Naive B cell (primary cell): ENCODE measurements at regions not wholly inside any gene's neighbourhood (a gene's known extent, or its start where the extent isn't known, plus 50 kb on each side); places are given as distances from the start of the nearest gene placed in this dataset.

ENCODE experiments used
- ATAC-seq, 2 donors: fragments of 150-1000 bp; cut with Tn5 transposase; 2 replicates each; pipeline ENCODE4 v1.10.0; 2021; ENCODE audit warnings: low read depth in 2 of 2, mild to moderate bottlenecking in 2 of 2, moderate library complexity in 2 of 2
- DNase-seq: peaks from one replicate; pipeline ENCODE4 v3.0.0; 2022
- H3K27ac Mint-ChIP-seq, 6 donors: one replicate each; pipeline ENCODE4 v1.8.0; 2020 to 2022; ENCODE audit warnings: mild to moderate bottlenecking in 6 of 6, mixed read lengths in 6 of 6, moderate library complexity in 5 of 6, inconsistent platforms in 2 of 6
- H3K27me3 Mint-ChIP-seq, 3 donors: one replicate each; pipeline ENCODE4 v1.8.0; 2021 to 2022; ENCODE audit warnings: mixed read lengths in 3 of 3, mild to moderate bottlenecking in 1 of 3
- H3K36me3 Mint-ChIP-seq, 2 donors: one replicate each; pipeline ENCODE4 v1.8.0; 2020 to 2022; ENCODE audit warnings: mixed read lengths in 2 of 2, inconsistent platforms in 1 of 2, mild to moderate bottlenecking in 1 of 2
- H3K4me1 Mint-ChIP-seq, 3 donors: one replicate each; pipeline ENCODE4 v1.8.0; 2020 to 2022; ENCODE audit warnings: mixed read lengths in 3 of 3, inconsistent platforms in 1 of 3, mild to moderate bottlenecking in 1 of 3, moderate library complexity in 1 of 3
- H3K4me3 Mint-ChIP-seq, 8 donors: one replicate each; pipeline ENCODE4 v1.8.0; 2020 to 2022; ENCODE audit warnings: mild to moderate bottlenecking in 8 of 8, mixed read lengths in 8 of 8, moderate library complexity in 8 of 8, inconsistent platforms in 2 of 8
- H3K9me3 Mint-ChIP-seq, 7 donors: one replicate each; pipeline ENCODE4 v1.8.0; 2020 to 2022; ENCODE audit warnings: mixed read lengths in 7 of 7, mild to moderate bottlenecking in 5 of 7, inconsistent platforms in 2 of 7, moderate library complexity in 1 of 7

DNA sequence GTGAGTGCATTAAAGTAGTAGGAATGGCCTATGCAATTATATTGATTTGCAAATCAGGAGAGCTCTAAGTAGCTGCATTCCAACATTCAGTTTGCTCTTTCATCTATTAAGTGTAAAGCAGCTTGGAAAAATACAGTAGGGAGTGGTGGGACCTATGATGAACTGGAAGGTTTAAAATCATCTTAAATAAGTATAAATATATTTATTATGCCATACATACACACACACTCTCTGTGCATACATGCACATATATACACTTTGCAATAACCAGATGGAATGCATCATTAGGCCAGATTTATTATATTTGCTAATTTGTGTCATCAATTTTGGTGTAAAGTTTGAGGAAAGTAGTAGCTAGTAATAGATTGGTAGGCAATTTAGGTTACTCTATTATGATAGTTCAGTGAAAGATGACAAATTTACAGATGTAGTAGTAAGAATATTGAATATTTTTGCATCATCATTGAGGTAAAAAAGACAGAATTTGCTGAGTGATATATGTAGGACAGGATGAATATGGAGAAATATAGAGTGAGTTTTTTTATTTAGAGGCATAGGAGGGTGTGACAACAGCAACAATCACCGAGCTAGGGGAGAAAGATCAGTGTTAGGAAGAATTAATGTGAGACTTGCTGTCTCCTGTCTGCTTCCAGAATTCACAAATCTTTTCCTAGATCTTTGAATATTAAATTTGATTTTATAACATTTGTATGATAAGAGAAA, 961.0 kb upstream of the CDH2 start:
- no peak overlapping the region for H3K4me3 Mint-ChIP-seq
- no peaks in the 10 kb centered on the region for H3K4me1 Mint-ChIP-seq
- peak overlapping the region in 1 of 6 donors; percentile 21 for H3K27ac Mint-ChIP-seq
- ATAC-seq (no peak), DNase-seq (no peak)
- no peaks in the 10 kb centered on the region for H3K36me3 Mint-ChIP-seq
- H3K9me3 Mint-ChIP-seq, result peaks cover 0 to 5% (median 0%) of the 10 kb centered on the region in 7 donors
- no peaks in the 10 kb centered on the region for H3K27me3 Mint-ChIP-seq

GRCh38 chr18:29123706-29124530, 947.0 kb upstream of the CDH2 start:
- ATAC-seq (no peak), DNase-seq (no peak)
- Mint-ChIP-seq H3K27ac (no peak overlapping the region), H3K4me1 (no peaks in the 10 kb centered on the region), H3K36me3 (no peaks in the 10 kb centered on the region), H3K9me3 (peaks cover 0 to 5% (median 2%) of the 10 kb centered on the region in 7 donors), H3K4me3 (no peak overlapping the region), H3K27me3 (no peaks in the 10 kb centered on the region)

DNA sequence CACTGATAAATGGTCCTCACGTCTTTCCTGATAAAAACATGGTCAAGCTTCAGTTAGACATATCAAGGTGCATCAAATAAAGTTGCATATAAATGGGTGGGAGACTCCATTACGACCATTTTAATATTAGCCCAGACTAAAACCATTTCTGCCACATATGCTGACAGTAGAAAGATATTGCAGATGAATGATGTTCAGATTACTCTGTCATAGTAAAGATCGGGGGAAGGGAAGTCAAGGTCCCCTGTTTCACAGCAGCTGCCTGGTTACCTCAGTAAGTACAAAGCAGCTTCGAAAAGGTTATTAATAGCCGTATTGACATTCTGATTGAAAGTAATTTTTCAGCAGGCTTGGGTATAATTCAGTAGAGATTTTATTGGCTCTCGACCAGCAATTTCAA, 927.7 kb upstream of the CDH2 start:
- no peak overlapping the region for H3K27ac Mint-ChIP-seq
- H3K36me3 Mint-ChIP-seq, result no peaks in the 10 kb centered on the region
- no peaks in the 10 kb centered on the region for H3K27me3 Mint-ChIP-seq
- DNase-seq, result no peak
- no peak overlapping the region for H3K4me3 Mint-ChIP-seq
- peaks cover 0 to 5% (median 1%) of the 10 kb centered on the region in 7 donors for H3K9me3 Mint-ChIP-seq
- ATAC-seq, result no peak
- no peaks in the 10 kb centered on the region for H3K4me1 Mint-ChIP-seq

- no peaks in the 10 kb centered on the region for H3K4me1 Mint-ChIP-seq
- no peaks in the 10 kb centered on the region for H3K27me3 Mint-ChIP-seq
- H3K27ac Mint-ChIP-seq, result no peak overlapping the region
- DNase-seq, result no peak
- ATAC-seq, result no peak
- H3K4me3 Mint-ChIP-seq, result no peak overlapping the region
- H3K36me3 Mint-ChIP-seq, result no peaks in the 10 kb centered on the region
- H3K9me3 Mint-ChIP-seq, result peaks cover 0 to 5% (median 1%) of the 10 kb centered on the region in 7 donors
Measured at GRCh38 chr18:29104227-29104626, 927.3 kb upstream of the CDH2 start.

DNA sequence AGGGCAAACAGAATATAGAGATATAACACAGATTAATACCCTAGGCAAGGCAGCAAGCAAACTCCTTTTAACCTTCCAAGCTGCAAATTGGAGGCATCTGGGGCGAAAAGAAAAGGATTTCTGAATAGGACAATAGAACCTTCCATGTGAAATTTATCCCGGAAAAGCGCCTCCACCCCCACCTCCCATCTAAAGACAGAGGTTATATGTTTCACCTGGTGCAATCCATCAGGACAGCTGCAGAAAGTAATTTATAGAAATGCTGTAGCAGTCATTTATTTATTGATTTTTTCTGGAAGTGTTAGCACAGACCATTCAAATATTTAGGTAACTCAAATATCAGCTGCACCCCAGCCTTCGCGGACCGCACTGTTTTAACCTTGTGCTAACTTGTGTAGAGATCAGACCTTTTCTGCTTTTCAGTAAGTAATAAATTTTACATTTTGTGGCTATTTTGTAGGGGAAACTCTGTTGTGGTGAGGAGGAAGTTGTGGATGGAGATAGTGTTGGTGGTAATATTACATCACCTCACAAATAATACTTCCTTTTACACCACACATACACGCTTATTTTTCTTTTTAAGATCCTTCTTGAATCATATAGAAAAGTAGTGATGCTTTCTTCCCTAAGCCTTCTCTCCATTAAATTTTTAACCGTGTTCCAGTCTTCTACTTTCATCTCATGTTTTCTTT, 919.3 kb upstream of the CDH2 start:
- Mint-ChIP-seq H3K4me3 (no peak overlapping the region), H3K27me3 (no peaks in the 10 kb centered on the region), H3K27ac (no peak overlapping the region)

GRCh38 chr18:29087616-29088246, 910.8 kb upstream of the CDH2 start:
- Mint-ChIP-seq H3K4me3 (no peak overlapping the region), H3K4me1 (no peaks in the 10 kb centered on the region), H3K9me3 (peaks cover 0 to 3% (median 0%) of the 10 kb centered on the region in 7 donors), H3K36me3 (no peaks in the 10 kb centered on the region), H3K27me3 (no peaks in the 10 kb centered on the region), H3K27ac (no peak overlapping the region)
- ATAC-seq, result no peak
- DNase-seq, result no peak

More for the DNA sequence above, 919.3 kb upstream of the CDH2 start:
- Mint-ChIP-seq H3K9me3 (peaks cover 0 to 3% (median 0%) of the 10 kb centered on the region in 7 donors), H3K4me1 (no peaks in the 10 kb centered on the region), H3K36me3 (no peaks in the 10 kb centered on the region)
- DNase-seq (no peak), ATAC-seq (no peak)

- H3K9me3 Mint-ChIP-seq, result peaks cover 0 to 3% (median 0%) of the 10 kb centered on the region in 7 donors
- no peak overlapping the region for H3K4me3 Mint-ChIP-seq
- no peak for ATAC-seq
- no peak for DNase-seq
- no peaks in the 10 kb centered on the region for H3K36me3 Mint-ChIP-seq
- H3K27ac Mint-ChIP-seq, result no peak overlapping the region
- no peaks in the 10 kb centered on the region for H3K4me1 Mint-ChIP-seq
- H3K27me3 Mint-ChIP-seq, result no peaks in the 10 kb centered on the region
Measured at GRCh38 chr18:29084120-29084519, 907.2 kb upstream of the CDH2 start.

GRCh38 chr18:29083545-29083944, 906.6 kb upstream of the CDH2 start:
- Mint-ChIP-seq H3K27ac (no peak overlapping the region), H3K4me1 (no peaks in the 10 kb centered on the region), H3K36me3 (no peaks in the 10 kb centered on the region), H3K9me3 (peaks cover 0 to 3% (median 0%) of the 10 kb centered on the region in 7 donors), H3K27me3 (no peaks in the 10 kb centered on the region), H3K4me3 (no peak overlapping the region)
- no peak for DNase-seq
- ATAC-seq, result no peak

DNA sequence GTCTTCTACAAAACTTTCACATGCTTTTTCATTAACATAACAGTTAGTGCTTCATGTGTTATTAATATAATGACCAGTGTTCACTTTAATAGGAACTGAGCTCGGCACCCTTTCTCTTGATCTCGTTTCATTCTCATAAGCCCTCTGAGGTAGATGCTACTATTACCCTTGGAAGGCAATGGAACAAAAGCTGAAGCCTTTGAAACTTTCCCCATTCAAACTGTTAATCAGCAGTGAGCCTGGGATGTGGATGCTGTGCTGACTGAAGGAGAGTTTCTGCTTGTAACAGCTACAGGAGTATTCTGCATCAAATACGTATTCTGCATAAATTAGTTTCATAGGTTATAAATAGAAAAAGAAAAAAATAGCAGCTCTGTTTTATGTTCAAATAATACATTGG, 904.0 kb upstream of the CDH2 start:
- no peaks in the 10 kb centered on the region for H3K4me1 Mint-ChIP-seq
- ATAC-seq (no peak), DNase-seq (no peak)
- H3K9me3 Mint-ChIP-seq, result peaks cover 0 to 6% (median 0%) of the 10 kb centered on the region in 7 donors
- H3K27me3 Mint-ChIP-seq, result no peaks in the 10 kb centered on the region
- H3K27ac Mint-ChIP-seq, result no peak overlapping the region
- H3K4me3 Mint-ChIP-seq, result no peak overlapping the region
- H3K36me3 Mint-ChIP-seq, result no peaks in the 10 kb centered on the region

DNA sequence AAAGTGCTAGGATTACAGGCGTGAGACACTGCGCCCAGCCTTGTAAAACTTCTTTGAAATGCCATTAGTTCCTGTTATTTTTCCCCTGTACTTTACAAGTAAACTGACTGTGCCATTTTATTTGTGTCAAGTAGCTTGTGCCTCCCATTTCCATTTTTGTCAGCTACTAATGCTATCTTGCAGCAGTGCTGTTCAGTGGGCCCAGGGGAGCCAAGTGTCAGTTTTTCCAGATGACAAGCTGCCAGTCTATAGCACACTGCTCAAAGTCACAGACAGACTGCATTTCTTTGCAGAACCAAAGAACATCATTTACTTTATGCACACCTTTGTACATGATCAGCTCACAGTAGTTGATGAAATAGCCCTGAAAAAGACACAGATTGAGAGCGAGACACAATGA, 901.3 kb upstream of the CDH2 start:
- Mint-ChIP-seq H3K27ac (peak overlapping the region in 1 of 6 donors; percentile 23), H3K4me3 (no peak overlapping the region), H3K36me3 (no peaks in the 10 kb centered on the region), H3K9me3 (peaks cover 0 to 8% (median 0%) of the 10 kb centered on the region in 7 donors), H3K27me3 (no peaks in the 10 kb centered on the region), H3K4me1 (no peaks in the 10 kb centered on the region)
- DNase-seq (no peak), ATAC-seq (no peak)

DNA sequence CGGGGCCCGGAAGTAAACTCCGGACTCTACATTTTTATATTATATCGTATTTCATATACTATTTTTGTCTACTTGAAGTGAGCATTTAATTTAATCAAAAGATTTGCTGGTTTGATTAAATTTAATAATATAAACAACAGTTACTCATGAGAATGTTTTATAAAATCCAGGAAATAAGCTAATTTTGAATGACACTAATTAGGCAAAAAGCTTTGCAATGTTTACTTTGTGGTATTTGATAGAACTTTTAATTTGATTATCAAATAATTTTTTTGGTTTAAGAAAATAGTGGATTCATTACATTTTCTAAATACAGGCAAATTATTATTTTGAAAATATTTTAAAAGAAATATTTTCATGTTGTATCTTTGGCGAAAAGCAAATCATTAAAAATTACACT, 900.4 kb upstream of the CDH2 start:
- DNase-seq, result no peak
- ATAC-seq, result no peak
- H3K27me3 Mint-ChIP-seq, result no peaks in the 10 kb centered on the region
- no peaks in the 10 kb centered on the region for H3K4me1 Mint-ChIP-seq
- peaks cover 0 to 8% (median 0%) of the 10 kb centered on the region in 7 donors for H3K9me3 Mint-ChIP-seq
- H3K36me3 Mint-ChIP-seq, result no peaks in the 10 kb centered on the region
- no peak overlapping the region for H3K27ac Mint-ChIP-seq
- no peak overlapping the region for H3K4me3 Mint-ChIP-seq

DNA sequence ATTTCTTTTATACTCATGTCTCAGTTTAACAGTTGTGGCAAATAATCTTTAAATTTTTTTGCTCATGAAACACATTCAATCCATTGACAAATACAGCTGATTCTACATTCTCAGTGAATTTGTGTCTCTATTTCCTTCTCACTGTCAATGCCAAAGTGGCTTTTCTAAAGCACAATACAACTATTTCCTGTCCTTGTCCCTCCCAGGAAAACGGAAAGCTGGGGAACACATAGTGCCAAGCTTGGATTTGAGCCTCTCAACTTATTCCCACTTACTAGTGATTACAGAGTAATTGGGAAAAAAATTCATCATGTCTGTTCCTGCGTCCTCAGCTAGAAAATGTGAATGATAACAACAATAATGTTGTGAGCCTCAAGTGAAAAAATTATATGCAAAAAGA, 899.7 kb upstream of the CDH2 start:
- ATAC-seq (no peak), DNase-seq (no peak)
- H3K36me3 Mint-ChIP-seq, result no peaks in the 10 kb centered on the region
- H3K27ac Mint-ChIP-seq, result no peak overlapping the region
- H3K9me3 Mint-ChIP-seq, result peaks cover 0 to 8% (median 2%) of the 10 kb centered on the region in 7 donors
- H3K27me3 Mint-ChIP-seq, result no peaks in the 10 kb centered on the region
- no peaks in the 10 kb centered on the region for H3K4me1 Mint-ChIP-seq
- no peak overlapping the region for H3K4me3 Mint-ChIP-seq

DNA sequence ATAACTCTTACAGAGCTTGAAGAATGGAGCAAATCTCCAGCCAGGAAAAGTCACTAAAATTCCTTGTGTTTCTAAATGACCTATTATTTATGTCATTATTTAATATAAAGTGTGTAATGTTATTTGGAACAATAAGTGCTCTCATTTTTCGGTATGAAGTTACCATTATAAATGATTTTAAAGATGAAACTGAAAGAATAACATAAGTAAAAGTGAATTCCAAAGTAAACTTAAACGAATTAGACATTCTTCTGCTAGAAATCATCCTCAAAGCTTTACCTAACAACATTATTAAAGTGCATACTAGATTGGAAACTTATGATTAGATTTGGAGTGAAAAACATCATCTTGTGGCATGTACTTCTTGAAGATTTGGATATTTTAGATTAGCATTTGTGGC, 897.2 kb upstream of the CDH2 start:
- ATAC-seq (no peak), DNase-seq (no peak)
- H3K4me1 Mint-ChIP-seq, result no peaks in the 10 kb centered on the region
- H3K36me3 Mint-ChIP-seq, result no peaks in the 10 kb centered on the region
- H3K9me3 Mint-ChIP-seq, result peaks cover 0 to 8% (median 1%) of the 10 kb centered on the region in 7 donors
- H3K27ac Mint-ChIP-seq, result no peak overlapping the region
- H3K4me3 Mint-ChIP-seq, result no peak overlapping the region
- no peaks in the 10 kb centered on the region for H3K27me3 Mint-ChIP-seq
